ENCODE measurements at regions not wholly inside any gene's neighbourhood (a gene's known extent, or its start where the extent isn't known, plus 50 kb on each side); places are given as distances from the start of the nearest gene placed in this dataset.

- no peak for TF ChIP-seq POLR2AphosphoS5 (IDR thresholded peaks at IDR 0.05; ENCODE audit: insufficient read depth in 1 of 2, low read depth in 1 of 2)
- no peak for TF ChIP-seq CTCF (IDR thresholded peaks at IDR 0.05)
- no peak for TF ChIP-seq POLR2A (IDR thresholded peaks at IDR 0.05)
Measured at GRCh38 chr10:91038971-91039370, 118.1 kb upstream of the ANKRD1 start.

Measured in vagina (tissue), 2 donors.